ENCODE measurements at regions not wholly inside any gene's neighbourhood (a gene's known extent, or its start where the extent isn't known, plus 50 kb on each side); places are given as distances from the start of the nearest gene placed in this dataset.

- H3K4me3 ChIP-seq (ENCODE audit: low read depth, poor library complexity, severe bottlenecking), result no peak overlapping the region
- 95 to 96% methylated on average over 2 of the region's 2 CpGs for WGBS, 2 donors
- DNase-seq (ENCODE audit: low spot score in 2 of 2), result no peak
- intact Hi-C loops (cut with DNase I; ENCODE audit: low total_unique reads), result no loop called here
- no peak for TF ChIP-seq CTCF (IDR thresholded peaks at IDR 0.05)
- no peak for TF ChIP-seq POLR2A (IDR thresholded peaks at IDR 0.05)
Measured at GRCh38 chr4:157908691-157909090, 264.1 kb downstream of the GASK1B start.

- 56 to 64% methylated on average over 3 of the region's 3 CpGs for WGBS, 2 donors
- no peak overlapping the region for H3K4me3 ChIP-seq (ENCODE audit: low read depth, poor library complexity, severe bottlenecking)
- no peak for TF ChIP-seq POLR2A (IDR thresholded peaks at IDR 0.05)
- no peak for TF ChIP-seq CTCF (IDR thresholded peaks at IDR 0.05)
- DNase-seq (ENCODE audit: low spot score in 2 of 2), result no peak
- intact Hi-C loops (cut with DNase I; ENCODE audit: low total_unique reads), result no loop called here
Measured at GRCh38 chr4:157908031-157908430, 264.8 kb downstream of the GASK1B start.

- WGBS, 2 donors, result 60 to 68% methylated on average over 5 of the region's 5 CpGs
- intact Hi-C loops (cut with DNase I; ENCODE audit: low total_unique reads), result no loop called here
- no peak for DNase-seq (ENCODE audit: low spot score in 2 of 2)
- TF ChIP-seq CTCF (IDR thresholded peaks at IDR 0.05) (no peak), POLR2A (IDR thresholded peaks at IDR 0.05) (no peak)
- H3K4me3 ChIP-seq (ENCODE audit: low read depth, poor library complexity, severe bottlenecking), result no peak overlapping the region
Measured at GRCh38 chr4:157907226-157907946, 265.4 kb downstream of the GASK1B start.

- WGBS, 2 donors, result 67 to 69% methylated on average over 3 of the region's 3 CpGs
- no peak overlapping the region for H3K4me3 ChIP-seq (ENCODE audit: low read depth, poor library complexity, severe bottlenecking)
- intact Hi-C loops (cut with DNase I; ENCODE audit: low total_unique reads), result no loop called here
- TF ChIP-seq POLR2A (IDR thresholded peaks at IDR 0.05) (no peak), CTCF (IDR thresholded peaks at IDR 0.05) (no peak)
- DNase-seq (ENCODE audit: low spot score in 2 of 2), result no peak
Measured at GRCh38 chr4:157898836-157899605, 273.8 kb downstream of the GASK1B start.

- H3K4me3 ChIP-seq (ENCODE audit: low read depth, poor library complexity, severe bottlenecking), result no peak overlapping the region
- TF ChIP-seq POLR2A (IDR thresholded peaks at IDR 0.05) (no peak), CTCF (IDR thresholded peaks at IDR 0.05) (no peak)
- DNase-seq (ENCODE audit: low spot score in 2 of 2), result no peak
- intact Hi-C loops (cut with DNase I; ENCODE audit: low total_unique reads), result no loop called here
Measured at GRCh38 chr4:157897855-157898370, 274.9 kb downstream of the GASK1B start.

Data from lower leg skin (tissue), 4 donors.